ENCODE measurements at regions not wholly inside any gene's neighbourhood (a gene's known extent, or its start where the extent isn't known, plus 50 kb on each side); places are given as distances from the start of the nearest gene placed in this dataset.
A peak's percentile ranks its signal among the peaks of the same experiment; 100 is the strongest.

GRCh38 chr16:86800894-86801293, 222.5 kb downstream of the FOXL1 start:
- TF ChIP-seq EZH2 (IDR thresholded peaks at IDR 0.05; ENCODE audit: borderline replicate concordance, low read depth, low read length, poor library complexity, severe bottlenecking) (no peak), CTCF (conservative IDR thresholded peaks at IDR 0.05; ENCODE audit: low read depth, low read length) (no peak)
- BruUV-seq (replicated peaks) = no TSS peak
- Histone ChIP-seq H3K27me3 (replicated peaks; ENCODE audit: insufficient read depth, low read depth, low read length, poor library complexity) (peaks cover 78% of the 10 kb centered on the region), H3K4me3 (ENCODE audit: low read depth, low read length, poor library complexity, severe bottlenecking) (no peak overlapping the region), H3K36me3 (ENCODE audit: insufficient read depth, low read length, poor library complexity, severe bottlenecking) (no peaks in the 10 kb centered on the region), H3K4me1 (ENCODE audit: insufficient read depth, low read length, poor library complexity, severe bottlenecking) (no peaks in the 10 kb centered on the region), H3K27ac (ENCODE audit: low read depth, low read length, poor library complexity, severe bottlenecking) (no peak overlapping the region), H3K9me3 (ENCODE audit: low read depth, low read length, poor library complexity, severe bottlenecking) (no peaks in the 10 kb centered on the region)
- CTCF ChIA-PET = no interaction called here
- POLR2A ChIA-PET (ENCODE audit: low non-redundant PET) = no interaction called here
- intact Hi-C loops (cut with micrococcal nuclease; ENCODE audit: unreplicated experiment) = no loop called here
- peak; percentile 29 for DNase-seq (ENCODE audit: low spot score)

- Histone ChIP-seq H3K4me3 (ENCODE audit: low read depth, low read length, poor library complexity, severe bottlenecking) (no peak overlapping the region), H3K36me3 (ENCODE audit: insufficient read depth, low read length, poor library complexity, severe bottlenecking) (no peaks in the 10 kb centered on the region), H3K27ac (ENCODE audit: low read depth, low read length, poor library complexity, severe bottlenecking) (no peak overlapping the region), H3K27me3 (replicated peaks; ENCODE audit: insufficient read depth, low read depth, low read length, poor library complexity) (peaks cover 89% of the 10 kb centered on the region), H3K9me3 (ENCODE audit: low read depth, low read length, poor library complexity, severe bottlenecking) (no peaks in the 10 kb centered on the region), H3K4me1 (ENCODE audit: insufficient read depth, low read length, poor library complexity, severe bottlenecking) (no peaks in the 10 kb centered on the region)
- no peak for TF ChIP-seq CTCF (conservative IDR thresholded peaks at IDR 0.05; ENCODE audit: low read depth, low read length)
- TF ChIP-seq EZH2 (IDR thresholded peaks at IDR 0.05; ENCODE audit: borderline replicate concordance, low read depth, low read length, poor library complexity, severe bottlenecking) = no peak
- intact Hi-C loops (cut with micrococcal nuclease; ENCODE audit: unreplicated experiment) = no loop called here
- no peak for DNase-seq (ENCODE audit: low spot score)
- ChIA-PET CTCF (no interaction called here), POLR2A (ENCODE audit: low non-redundant PET) (no interaction called here)
- BruUV-seq (replicated peaks) = no TSS peak
Measured at GRCh38 chr16:86802013-86802412, 223.7 kb downstream of the FOXL1 start.

- TF ChIP-seq EZH2 (IDR thresholded peaks at IDR 0.05; ENCODE audit: borderline replicate concordance, low read depth, low read length, poor library complexity, severe bottlenecking) (no peak), CTCF (conservative IDR thresholded peaks at IDR 0.05; ENCODE audit: low read depth, low read length) (no peak)
- H3K4me3 ChIP-seq (ENCODE audit: low read depth, low read length, poor library complexity, severe bottlenecking) = no peak overlapping the region
- POLR2A ChIA-PET (ENCODE audit: low non-redundant PET) = no interaction called here
- no peaks in the 10 kb centered on the region for H3K9me3 ChIP-seq (ENCODE audit: low read depth, low read length, poor library complexity, severe bottlenecking)
- intact Hi-C loops (cut with micrococcal nuclease; ENCODE audit: unreplicated experiment) = no loop called here
- BruUV-seq (replicated peaks) = no TSS peak
- H3K4me1 ChIP-seq (ENCODE audit: insufficient read depth, low read length, poor library complexity, severe bottlenecking) = no peaks in the 10 kb centered on the region
- CTCF ChIA-PET = no interaction called here
- peaks cover 92% of the 10 kb centered on the region for H3K27me3 ChIP-seq (replicated peaks; ENCODE audit: insufficient read depth, low read depth, low read length, poor library complexity)
- H3K36me3 ChIP-seq (ENCODE audit: insufficient read depth, low read length, poor library complexity, severe bottlenecking) = no peaks in the 10 kb centered on the region
- no peak for DNase-seq (ENCODE audit: low spot score)
- no peak overlapping the region for H3K27ac ChIP-seq (ENCODE audit: low read depth, low read length, poor library complexity, severe bottlenecking)
Measured at GRCh38 chr16:86805188-86805587, 226.8 kb downstream of the FOXL1 start.
